GM21526 (cell line): ENCODE measurements at regions not wholly inside any gene's neighbourhood (a gene's known extent, or its start where the extent isn't known, plus 50 kb on each side); places are given as distances from the start of the nearest gene placed in this dataset.
"Not testable (repeated sequence)": the region's sequence is repeated elsewhere in the genome, so short reads cannot be mapped to it uniquely, and the experiment has no call there.

Experiments used
- ATAC-seq: cut with Tn5 transposase; IDR thresholded peaks from one replicate; pipeline ENCODE4 v1.9.1; 2021; ENCODE audit warnings: moderate library complexity; ENCODE audit not compliant: unreplicated experiment, low FRiP score

DNA sequence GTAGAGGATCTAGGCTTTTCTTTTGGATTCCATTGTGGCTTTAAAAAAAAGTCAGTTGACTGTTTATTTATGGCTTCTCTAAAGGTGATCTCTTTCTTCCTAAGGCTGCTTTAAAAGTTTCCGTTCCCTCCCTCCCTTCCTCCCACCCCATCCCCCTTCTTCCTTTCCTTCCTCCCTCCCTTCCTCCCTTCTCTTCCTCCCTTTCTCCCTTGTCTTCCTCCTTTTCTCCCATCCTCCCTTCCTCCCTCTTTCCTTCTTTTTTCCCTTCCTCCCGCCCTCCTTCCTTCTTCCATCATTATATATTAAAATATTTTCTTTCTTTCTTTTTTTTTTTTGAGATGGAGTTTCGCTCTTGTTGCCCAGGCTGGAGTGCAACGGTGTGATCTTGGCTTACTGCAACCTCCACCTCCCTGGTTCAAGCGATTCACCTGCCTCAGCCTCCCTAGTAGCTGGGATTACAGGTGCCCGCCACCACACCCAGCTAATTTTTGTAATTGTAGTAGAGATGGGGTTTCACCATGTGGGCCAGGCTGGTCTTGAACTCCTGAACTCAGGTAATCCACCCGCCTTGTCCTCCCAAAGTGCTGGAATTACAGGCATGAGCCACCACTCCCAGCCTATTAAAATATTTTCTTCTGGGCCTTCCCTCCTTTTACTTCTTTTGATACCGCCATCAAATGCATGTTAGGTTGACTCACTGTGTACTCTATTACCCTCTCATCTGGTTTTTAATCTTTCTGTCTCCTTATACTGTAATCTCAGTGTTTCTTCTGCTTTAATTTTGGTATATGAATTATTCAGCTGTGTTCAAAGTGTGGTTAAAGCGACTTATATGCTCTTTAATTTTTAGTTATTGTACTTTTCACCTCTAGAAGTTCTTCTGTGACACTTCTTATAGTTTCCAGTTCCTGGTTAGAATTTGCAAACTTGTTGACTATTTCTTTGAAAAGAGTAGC lies 59.2 kb upstream of the ATP5PO start:
- no peak for ATAC-seq

DNA sequence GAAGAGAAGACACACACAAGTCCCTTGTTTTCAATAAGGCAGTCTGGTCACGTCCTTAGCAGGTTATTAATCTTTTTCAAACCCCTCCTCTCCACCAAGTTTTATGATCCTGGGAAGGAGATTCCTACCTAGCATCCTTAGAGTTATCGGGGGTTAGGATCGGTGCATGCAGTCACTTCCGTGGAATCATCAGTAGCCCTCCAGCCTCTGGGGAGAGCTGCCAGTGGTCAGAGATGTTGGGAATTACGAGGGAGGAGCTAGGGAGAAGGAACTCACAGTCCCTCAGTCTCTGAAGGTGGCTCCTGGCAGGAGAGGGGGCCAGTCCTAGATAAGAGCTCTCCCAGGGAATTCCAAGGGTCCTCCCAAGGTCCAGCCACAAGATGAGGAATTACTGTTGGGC lies 57.7 kb upstream of the ATP5PO start:
- no peak for ATAC-seq

DNA sequence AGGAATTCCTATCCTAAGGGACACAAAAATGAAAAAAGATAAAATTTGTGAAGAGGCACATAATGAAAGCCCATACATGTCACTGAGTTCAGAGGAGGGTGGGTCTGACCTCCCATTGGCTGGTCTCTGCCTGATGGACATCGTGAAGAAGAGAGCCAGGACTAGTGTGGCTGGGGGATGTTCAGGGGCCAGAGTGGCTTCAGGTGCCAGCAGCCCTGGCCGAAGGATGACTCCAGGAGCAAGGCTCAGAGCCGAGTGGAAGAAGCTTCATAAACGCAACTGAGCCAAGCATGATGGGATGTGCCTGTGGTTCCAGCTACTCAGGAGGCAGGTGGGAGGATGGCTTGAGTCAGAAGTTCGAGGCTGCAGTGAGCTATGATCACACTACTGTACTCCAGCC lies 56.9 kb upstream of the ATP5PO start:
- no peak for ATAC-seq

DNA sequence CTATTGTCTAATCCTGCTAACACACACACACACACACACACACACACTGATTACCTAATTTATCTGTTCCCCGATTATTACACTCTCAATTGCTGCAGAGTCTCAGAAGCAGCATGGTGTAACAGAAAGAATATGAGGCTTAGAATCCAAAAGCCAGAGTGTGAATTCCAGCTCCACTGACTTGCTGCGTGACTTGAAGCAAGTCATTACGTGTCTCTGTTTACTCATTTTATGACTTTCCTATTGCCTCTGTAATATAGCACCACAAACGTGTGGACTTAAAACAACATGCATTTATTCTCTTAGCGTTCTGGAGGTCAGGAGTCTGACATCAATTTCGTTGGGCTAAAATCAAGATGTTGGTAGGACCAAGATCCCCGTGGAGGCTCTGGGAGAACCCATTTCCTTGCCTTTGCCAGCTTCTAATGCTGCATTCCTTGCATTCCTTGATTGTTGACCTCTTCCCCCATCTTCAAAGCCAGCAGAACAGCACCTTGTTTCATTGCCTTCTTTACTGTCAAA lies 55.9 kb upstream of the ATP5PO start:
- no peak for ATAC-seq

DNA sequence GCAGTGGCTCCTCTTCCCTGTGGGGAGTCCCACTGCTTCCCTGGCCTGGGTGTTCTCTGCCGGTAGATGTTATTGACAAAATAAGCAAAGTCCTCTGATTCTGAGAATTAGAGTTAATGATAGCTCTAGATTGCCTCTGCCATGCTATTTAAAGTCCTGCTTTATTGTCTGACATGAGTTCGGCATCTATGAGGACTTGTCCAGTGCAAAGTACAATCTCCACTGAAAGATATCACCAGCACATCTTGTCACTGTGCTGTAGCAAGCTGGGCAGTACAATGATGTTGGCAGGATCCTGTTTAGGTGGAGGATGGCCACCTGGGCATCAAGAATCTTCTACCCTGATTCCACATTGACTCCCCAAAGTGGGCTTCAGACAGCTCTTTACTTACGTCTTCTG lies 54.0 kb upstream of the ATP5PO start:
- ATAC-seq, result no peak

DNA sequence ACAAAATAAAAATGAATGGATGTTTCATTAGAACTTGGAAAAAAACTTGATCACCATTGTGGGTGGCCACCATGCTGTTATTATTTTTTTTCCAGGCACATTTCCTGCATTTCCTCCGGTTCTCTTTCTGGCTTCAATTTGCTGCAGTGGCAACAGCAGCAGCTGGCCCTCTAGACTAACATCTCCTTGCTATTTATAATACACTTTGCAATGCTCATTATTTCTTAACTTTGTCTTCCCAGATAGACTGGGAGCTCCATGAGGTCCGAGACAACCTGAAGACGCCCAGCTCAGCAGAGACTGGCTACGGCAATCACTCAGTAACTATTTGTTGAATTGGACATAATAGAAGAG lies 53.4 kb upstream of the ATP5PO start:
- no peak for ATAC-seq

DNA sequence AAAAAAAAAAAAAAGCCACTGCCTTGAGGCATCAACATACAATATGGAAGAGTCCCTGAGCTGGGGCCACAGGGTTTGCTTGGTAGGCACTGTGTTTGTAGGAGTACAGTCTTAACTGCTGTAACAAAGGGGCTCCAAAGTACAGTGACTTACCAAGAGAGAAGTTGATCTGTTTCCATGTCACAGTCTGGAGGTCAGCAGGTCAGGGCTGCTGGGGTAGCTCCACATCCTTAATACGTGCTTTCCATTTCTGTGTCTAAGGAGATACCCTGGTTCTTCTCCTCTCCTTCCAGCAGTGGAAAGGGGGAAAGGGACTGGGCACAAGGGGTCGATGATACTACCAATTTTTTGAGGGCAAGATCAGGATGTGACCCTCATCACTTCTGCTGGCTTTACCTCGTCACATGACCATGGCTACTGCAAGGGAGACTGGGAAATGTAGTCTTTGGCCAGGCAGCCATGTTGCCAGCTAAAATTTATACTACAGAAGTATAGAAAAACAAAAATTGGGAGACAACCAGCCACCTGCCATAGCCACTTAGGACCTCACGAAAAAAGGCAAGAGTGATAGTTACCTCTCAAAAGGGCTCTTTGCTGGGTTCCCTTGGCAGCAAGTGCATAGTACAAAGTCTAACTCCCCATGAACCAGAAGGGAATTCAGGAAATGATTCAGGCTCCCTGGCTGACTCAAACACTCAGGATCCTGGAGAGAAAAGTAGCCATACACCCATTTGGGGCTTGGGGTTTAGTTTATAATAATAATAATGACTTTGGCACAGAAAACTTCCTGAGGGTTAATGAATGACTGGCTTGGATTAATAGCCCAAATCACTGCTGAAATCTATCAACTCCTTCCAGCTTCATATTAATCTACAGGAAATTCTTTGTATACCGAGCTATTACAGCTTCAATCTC lies 52.7 kb upstream of the ATP5PO start:
- no peak for ATAC-seq

DNA sequence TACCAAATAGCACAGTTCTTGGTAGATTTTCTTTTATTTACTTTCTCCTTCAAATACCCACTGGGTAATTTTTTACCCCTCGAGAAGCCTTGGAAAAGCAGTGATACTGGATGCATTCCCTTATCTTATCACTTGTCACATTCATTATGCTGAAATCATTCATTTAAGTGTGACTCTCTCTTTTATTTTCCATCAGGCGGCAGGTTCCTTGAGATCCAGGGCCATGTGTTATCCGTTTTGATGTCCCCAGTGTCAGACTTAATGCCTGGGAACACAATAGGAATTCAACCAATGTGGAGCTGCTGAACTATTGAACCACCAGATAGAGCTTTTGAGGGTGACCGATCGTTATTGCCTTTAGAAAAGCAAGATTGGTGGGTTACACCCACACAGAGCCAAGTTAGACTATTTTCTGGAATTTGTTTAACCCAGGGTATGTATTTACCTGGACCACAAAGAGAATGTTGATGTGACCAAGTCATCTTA lies 51.5 kb upstream of the ATP5PO start:
- ATAC-seq, result no peak

DNA sequence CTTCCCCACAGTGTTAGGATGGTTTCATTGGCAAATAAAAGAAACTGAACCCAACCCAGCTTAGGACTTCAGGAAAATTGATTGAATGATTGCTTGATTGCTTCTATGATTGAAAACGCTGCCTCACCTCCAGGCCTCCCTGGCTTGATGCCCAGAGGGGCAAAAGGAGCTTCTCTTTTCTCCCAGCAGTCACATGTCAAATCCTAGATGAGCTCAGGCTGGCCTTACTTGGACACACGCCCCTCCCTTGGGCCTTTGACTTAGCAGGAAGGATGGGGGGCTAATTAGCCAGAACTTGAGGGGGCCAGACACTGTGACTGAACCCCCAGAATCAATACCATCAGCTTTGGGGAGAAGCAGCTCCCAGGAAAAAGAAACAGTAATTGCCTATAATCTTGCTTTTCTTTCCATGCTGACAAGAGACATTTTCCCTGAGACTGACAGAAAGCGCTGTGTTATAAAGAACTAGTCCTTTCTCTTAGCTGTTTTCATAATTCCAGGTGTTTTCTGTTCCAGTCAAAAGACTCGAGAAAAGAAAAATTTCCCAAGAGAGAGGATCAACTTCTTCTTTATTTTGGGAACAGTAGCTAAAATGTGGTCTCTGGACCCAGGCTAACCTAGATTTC lies 50.8 kb upstream of the ATP5PO start:
- ATAC-seq, result no peak

DNA sequence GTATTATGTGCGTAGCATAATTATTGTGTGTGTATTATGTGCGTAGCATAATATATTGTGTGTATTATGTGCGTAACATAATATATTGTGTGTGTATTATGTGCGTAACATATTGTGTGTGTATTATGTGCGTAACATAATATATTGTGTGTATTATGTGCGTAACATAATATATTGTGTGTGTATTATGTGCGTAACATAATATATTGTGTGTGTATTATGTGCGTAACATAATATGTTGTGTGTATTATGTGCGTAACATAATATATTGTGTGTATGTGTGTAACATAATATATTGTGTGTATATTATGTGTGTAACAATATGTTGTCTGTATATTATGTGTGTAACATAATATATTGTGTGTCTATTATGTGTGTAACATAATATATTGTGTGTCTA lies 50.1 kb upstream of the ATP5PO start:
- ATAC-seq, result not testable (repeated sequence)
